H1 (cell line): ENCODE measurements at regions not wholly inside any gene's neighbourhood (a gene's known extent, or its start where the extent isn't known, plus 50 kb on each side); places are given as distances from the start of the nearest gene placed in this dataset.
A peak's percentile ranks its signal among the peaks of the same experiment; 100 is the strongest.

Experiments used
- CTCF ChIA-PET: fragments of 300-600 bp; sonication (Branson Sonifier 250); formaldehyde crosslinking; loops from one replicate; lab custom pipeline; 2021; ENCODE audit not compliant: partially characterized antibody; lab: Charles Lee
- POLR2A ChIA-PET: fragments of 300-600 bp; sonication (Branson Sonifier 250); formaldehyde crosslinking; loops from one replicate; lab custom pipeline; 2021; ENCODE audit warnings: inconsistent platforms; ENCODE audit not compliant: partially characterized antibody; lab: Charles Lee
- DNase-seq, 2 experiments: peaks; one replicate each; pipeline versions ENCODE4 v3.0.0 to v3.0.0-alpha.2; 2010 to 2022; ENCODE audit warnings: low spot score in 2 of 2, low read depth in 1 of 2, mixed read lengths in 1 of 2
- FAIRE-seq: peaks from 2 replicates; lab custom pipeline; 2011; peaks lifted over from hg19 to GRCh38; lab: Jason Lieb, UNC
- H2AFZ ChIP-seq: 2 replicates; pipeline ENCODE4 v1.8.1; 2012; ENCODE audit warnings: low read length, inconsistent platforms
- H2AK5ac ChIP-seq: 2 replicates; pipeline ENCODE4 v1.6.1; 2013; ENCODE audit warnings: low read depth, low read length
- H2BK120ac ChIP-seq: replicated peaks from 2 replicates; pipeline ENCODE3; 2013; ENCODE audit warnings: low read depth, low read length, inconsistent platforms
- H2BK12ac ChIP-seq: 2 replicates; pipeline ENCODE4 v1.6.1; 2013; ENCODE audit warnings: low read depth, low read length
- H2BK15ac ChIP-seq: 2 replicates; pipeline ENCODE4 v1.6.1; 2013; ENCODE audit warnings: low read length
- H2BK20ac ChIP-seq: 2 replicates; pipeline ENCODE4 v1.6.1; 2013; ENCODE audit warnings: low read length
- H2BK5ac ChIP-seq: 2 replicates; pipeline ENCODE4 v1.6.1; 2013; ENCODE audit warnings: low read depth, low read length
- H3K14ac ChIP-seq: 2 replicates; pipeline ENCODE4 v1.6.1; 2013; ENCODE audit warnings: inconsistent platforms; ENCODE audit not compliant: insufficient read length
- H3K18ac ChIP-seq: 2 replicates; pipeline ENCODE4 v1.6.1; 2013; ENCODE audit warnings: low read length; ENCODE audit errors: extremely low read depth
- H3K23ac ChIP-seq: 2 replicates; pipeline ENCODE4 v1.6.1; 2013; ENCODE audit warnings: inconsistent platforms; ENCODE audit not compliant: insufficient read length
- H3K23me2 ChIP-seq: 2 replicates; pipeline ENCODE4 v1.6.1; 2013; ENCODE audit warnings: low read depth, low read length
- H3K27ac ChIP-seq: 2 replicates; pipeline ENCODE4 v1.6.1; 2011; ENCODE audit warnings: low read depth, low read length, inconsistent platforms
- H3K27me3 ChIP-seq, 4 experiments: replicated peaks in 1 of 4; 1 replicate in 1 of 4; 2 replicates in 3 of 4; pipeline versions ENCODE4 v1.6.1 to v1.8.1; 2011 to 2013; ENCODE audit warnings: low read length in 3 of 4, mild to moderate bottlenecking in 3 of 4, inconsistent platforms in 2 of 4, mixed read lengths in 2 of 4, moderate library complexity in 1 of 4; ENCODE audit not compliant: control insufficient read depth in 3 of 4, insufficient read depth in 3 of 4; ENCODE audit errors: extremely low read depth in 1 of 4
- H3K36me3 ChIP-seq, 4 experiments: 2 replicates each; pipeline versions ENCODE4 v1.6.1 to v1.8.1; 2011 to 2013; ENCODE audit warnings: mild to moderate bottlenecking in 4 of 4, low read length in 3 of 4, moderate library complexity in 2 of 4, control low read depth in 1 of 4, inconsistent platforms in 1 of 4; ENCODE audit not compliant: insufficient read depth in 4 of 4, control insufficient read depth in 2 of 4
- H3K4ac ChIP-seq: replicated peaks from 2 replicates; pipeline ENCODE3; 2013; ENCODE audit warnings: low read length, low read depth, mixed read lengths, inconsistent platforms; ENCODE audit not compliant: insufficient read length
- H3K4me1 ChIP-seq, 4 experiments: replicated peaks in 1 of 4; 1 replicate in 1 of 4; 2 replicates in 3 of 4; pipeline versions ENCODE4 v1.6.1 to v1.8.1; 2011 to 2013; ENCODE audit warnings: low read length in 3 of 4, inconsistent platforms in 2 of 4, mixed read lengths in 1 of 4; ENCODE audit not compliant: insufficient read depth in 4 of 4, control insufficient read depth in 3 of 4
- H3K4me2 ChIP-seq, 2 experiments: 2 replicates each; pipeline versions ENCODE4 v1.6.1 to v1.8.1; 2011 to 2013; ENCODE audit warnings: low read depth in 2 of 2, low read length in 2 of 2, control low read depth in 1 of 2, inconsistent platforms in 1 of 2, mild to moderate bottlenecking in 1 of 2; ENCODE audit not compliant: insufficient read depth in 1 of 2
- H3K4me3 ChIP-seq, 4 experiments: fragments of 200-600, 300-600 bp in 1 of 4; sonication (generic), shearing (Covaris generic), sonication (Bioruptor Twin) in 1 of 4; 2 replicates each; pipeline versions ENCODE4 v1.5.1 to v1.8.1; 2011 to 2016; ENCODE audit warnings: low read length in 4 of 4, low read depth in 3 of 4, control low read depth in 2 of 4, inconsistent platforms in 2 of 4, mild to moderate bottlenecking in 2 of 4, mixed read lengths in 1 of 4, moderate library complexity in 1 of 4; ENCODE audit not compliant: insufficient read depth in 2 of 4; ENCODE audit errors: extremely low read depth in 1 of 4
- H3K56ac ChIP-seq: replicated peaks from 2 replicates; pipeline ENCODE3; 2013; ENCODE audit warnings: low read depth, mild to moderate bottlenecking, mixed read lengths, low read length, inconsistent platforms; ENCODE audit not compliant: insufficient read length
- H3K79me1 ChIP-seq: 2 replicates; pipeline ENCODE4 v1.6.1; 2013; ENCODE audit warnings: low read depth, low read length, control low read depth
- H3K79me2 ChIP-seq, 2 experiments: 2 replicates each; pipeline versions ENCODE4 v1.6.1 to v1.8.1; 2012 to 2013; ENCODE audit warnings: low read length in 2 of 2, mild to moderate bottlenecking in 2 of 2, inconsistent platforms in 1 of 2; ENCODE audit not compliant: insufficient read depth in 2 of 2, control insufficient read depth in 1 of 2
- H3K9ac ChIP-seq, 4 experiments: replicated peaks in 1 of 4; 1 replicate in 1 of 4; 2 replicates in 3 of 4; pipeline versions ENCODE4 v1.6.1 to v1.8.1; 2011 to 2013; ENCODE audit warnings: low read depth in 3 of 4, low read length in 3 of 4, control low read depth in 2 of 4, mild to moderate bottlenecking in 2 of 4, moderate library complexity in 2 of 4, inconsistent platforms in 1 of 4; ENCODE audit errors: extremely low read depth in 1 of 4
- H3K9me3 ChIP-seq, 2 experiments: 2 replicates each; pipeline versions ENCODE4 v1.6.1 to v1.8.1; 2012 to 2013; ENCODE audit warnings: mild to moderate bottlenecking in 2 of 2, moderate library complexity in 2 of 2, control low read depth in 1 of 2, inconsistent platforms in 1 of 2, low read depth in 1 of 2, low read length in 1 of 2, mixed read lengths in 1 of 2; ENCODE audit not compliant: insufficient read depth in 2 of 2
- H4K20me1 ChIP-seq, 2 experiments: replicated peaks in 1 of 2; 2 replicates each; pipeline versions ENCODE3 to v1.8.1; 2011 to 2013; ENCODE audit warnings: inconsistent platforms in 2 of 2, low read length in 2 of 2, mild to moderate bottlenecking in 1 of 2; ENCODE audit not compliant: insufficient read depth in 2 of 2, control insufficient read depth in 1 of 2
- H4K5ac ChIP-seq: 2 replicates; pipeline ENCODE4 v1.6.1; 2013; ENCODE audit warnings: low read length, low read depth, mixed read lengths, inconsistent platforms; ENCODE audit not compliant: insufficient read length
- H4K8ac ChIP-seq: 2 replicates; pipeline ENCODE4 v1.8.0; 2013; ENCODE audit warnings: mild to moderate bottlenecking, moderate library complexity, low read length, inconsistent platforms; ENCODE audit not compliant: insufficient read depth; ENCODE audit errors: extremely low read depth
- H4K91ac ChIP-seq: replicated peaks from 2 replicates; pipeline ENCODE3; 2013; ENCODE audit warnings: low read length, mixed read lengths, inconsistent platforms; ENCODE audit not compliant: insufficient read length
- BACH1 ChIP-seq: IDR thresholded peaks from 2 replicates; pipeline ENCODE4 v1.6.1; 2012; ENCODE audit warnings: low read length, improper control_type of control experiment
- BCL11A ChIP-seq, 2 experiments: IDR thresholded peaks; one replicate each; pipeline ENCODE4 v1.6.1; 2011; ENCODE audit warnings: low read depth in 2 of 2, low read length in 2 of 2, mild to moderate bottlenecking in 2 of 2
- BRCA1 ChIP-seq: IDR thresholded peaks from 2 replicates; pipeline ENCODE4 v1.6.1; 2012; ENCODE audit warnings: low read depth, low read length, improper control_type of control experiment
- CBX5 ChIP-seq: fragments of 300-800, 300-1000 bp; sonication (generic); IDR thresholded peaks from 2 replicates; pipeline ENCODE4 v1.7.1; 2016; ENCODE audit warnings: antibody characterized with exemption, low read length, low read depth
- GABPA ChIP-seq: IDR thresholded peaks from 2 replicates; pipeline ENCODE4 v1.6.1; 2011; ENCODE audit warnings: mild to moderate bottlenecking, low read length, moderate library complexity, borderline replicate concordance; ENCODE audit not compliant: insufficient read depth
- HDAC2 ChIP-seq, 2 experiments: fragments of 300-600 bp in 1 of 2; sonication (generic) in 1 of 2; IDR thresholded peaks; 2 replicates each; pipeline ENCODE4 v1.6.1; 2011 to 2012; ENCODE audit warnings: low read depth in 2 of 2, low read length in 2 of 2, mild to moderate bottlenecking in 2 of 2, moderate library complexity in 2 of 2, borderline replicate concordance in 1 of 2, inconsistent platforms in 1 of 2
- JUND ChIP-seq: IDR thresholded peaks from 2 replicates; pipeline ENCODE4 v1.6.1; 2011; ENCODE audit warnings: mild to moderate bottlenecking, improper control_type of control experiment, low read length
- POLR2A ChIP-seq, 2 experiments: IDR thresholded peaks; 1 replicate in 1 of 2; 2 replicates in 1 of 2; pipeline ENCODE4 v1.6.1; 2011; ENCODE audit warnings: low read depth in 2 of 2, low read length in 2 of 2, mild to moderate bottlenecking in 2 of 2; ENCODE audit errors: control extremely low read depth in 1 of 2
- RAD21 ChIP-seq, 2 experiments: IDR thresholded peaks in 1 of 2; conservative IDR thresholded peaks in 1 of 2; 2 replicates each; pipeline ENCODE4 v1.6.1; 2011; ENCODE audit warnings: low read depth in 2 of 2, low read length in 2 of 2, improper control_type of control experiment in 1 of 2, inconsistent platforms in 1 of 2, mild to moderate bottlenecking in 1 of 2, moderate library complexity in 1 of 2
- SIX5 ChIP-seq: IDR thresholded peaks from 2 replicates; pipeline ENCODE4 v1.6.1; 2011; ENCODE audit warnings: mild to moderate bottlenecking, low read depth, low read length
- TAF1 ChIP-seq: IDR thresholded peaks from 2 replicates; pipeline ENCODE4 v1.6.1; 2011; ENCODE audit warnings: mild to moderate bottlenecking, low read depth, low read length
- USF2 ChIP-seq: IDR thresholded peaks from 2 replicates; pipeline ENCODE4 v1.6.1; 2011; ENCODE audit warnings: low read length, improper control_type of control experiment
- WGBS, 2 experiments: shearing (Covaris generic) in 1 of 2; methylation state at CpG; one replicate each; pipeline versions ENCODE4 v1.1.6 to v1.1.7; 2013 to 2015; ENCODE audit warnings: low lambda C conversion rate in 2 of 2, mixed read lengths in 2 of 2, inconsistent platforms in 1 of 2, low coverage in 1 of 2, missing lambda C conversion rate in 1 of 2; ENCODE audit not compliant: insufficient replicate concordance in 2 of 2, insufficient coverage in 1 of 2, insufficient read length in 1 of 2; ENCODE audit errors: extremely low coverage in 1 of 2, missing lambda C conversion rate in 1 of 2; 5-methylcytosine and 5-hydroxymethylcytosine counted together

- ChIA-PET POLR2A (no interaction called here), CTCF (interaction anchor here (0.7 kb wide), 1 partner anchor 56 kb away, joined by 4 read pairs; no protein-coding TSS in a partner anchor)
- no peak overlapping the region for H2BK20ac ChIP-seq
- 70% methylated on average over 5 of the region's 5 CpGs; no CpG with 5 or more reads in 1 of the 2 experiments for WGBS, 2 experiments
- no peak overlapping the region for H3K18ac ChIP-seq
- H4K20me1 ChIP-seq, result no peaks in the 10 kb centered on the region
- no peak overlapping the region for H3K23ac ChIP-seq
- H3K9ac ChIP-seq, result no peak overlapping the region
- H2BK5ac ChIP-seq, result no peak overlapping the region
- no peak overlapping the region for H3K4ac ChIP-seq
- no peak overlapping the region for H3K4me2 ChIP-seq
- no peak overlapping the region for H4K91ac ChIP-seq
- no peak overlapping the region for H3K27ac ChIP-seq
- H3K23me2 ChIP-seq, result no peaks in the 10 kb centered on the region
- no peak overlapping the region for H3K14ac ChIP-seq
- no peak overlapping the region for H4K5ac ChIP-seq
- H3K36me3 ChIP-seq, result no peaks in the 10 kb centered on the region
- no peak overlapping the region for H2AK5ac ChIP-seq
- no peaks in the 10 kb centered on the region for H3K79me1 ChIP-seq
- H2AFZ ChIP-seq, result peak overlapping the region; percentile 42; the same call in 1 of the 2 replicates
- no peak overlapping the region for H3K56ac ChIP-seq
- peaks cover 0 to 4% (median 0%) of the 10 kb centered on the region in 4 experiments; a peak in 2 of 7 replicates for H3K4me1 ChIP-seq
- no peaks in the 10 kb centered on the region for H3K79me2 ChIP-seq
- H3K27me3 ChIP-seq, result no peaks in the 10 kb centered on the region
- no peak overlapping the region for H2BK12ac ChIP-seq
- FAIRE-seq (peak; percentile 32), DNase-seq (no peak)
- H3K9me3 ChIP-seq, result no peaks in the 10 kb centered on the region
- H3K4me3 ChIP-seq, result no peak overlapping the region
- H4K8ac ChIP-seq, result no peak overlapping the region
- TF ChIP-seq CBX5 (no peak), BACH1 (no peak), RAD21 (IDR thresholded peaks at IDR 0.05 in 1 of 2, conservative IDR thresholded peaks at IDR 0.05 in 1 of 2; ENCODE audit: low read depth in 2 of 2, low read length in 2 of 2) (no peak), USF2 (no peak), BRCA1 (no peak), HDAC2 (IDR thresholded peaks at IDR 0.05; ENCODE audit: borderline replicate concordance in 1 of 2, low read depth in 2 of 2, low read length in 2 of 2) (no peak), GABPA (no peak), POLR2A (IDR thresholded peaks at IDR 0.05; ENCODE audit: control extremely low read depth in 1 of 2, low read depth in 2 of 2, low read length in 2 of 2) (no peak), BCL11A (IDR thresholded peaks at IDR 0.05; ENCODE audit: low read depth in 2 of 2, low read length in 2 of 2) (no peak), JUND (no peak), SIX5 (no peak), TAF1 (no peak)
- H2BK120ac ChIP-seq, result no peak overlapping the region
- no peak overlapping the region for H2BK15ac ChIP-seq
These were observed 211.1 kb upstream of the FOXA2 start for GRCh38 chr20:22795433-22795832.
